GM12878 (cell line): ENCODE measurements at regions not wholly inside any gene's neighbourhood (a gene's known extent, or its start where the extent isn't known, plus 50 kb on each side); places are given as distances from the start of the nearest gene placed in this dataset.
A peak's percentile ranks its signal among the peaks of the same experiment; 100 is the strongest.

Experiments used
- ATAC-seq: fragments of 200-7000 bp; cut with Tn5 transposase; 3 replicates; pipeline ENCODE4 v1.9.1; 2020; ENCODE audit warnings: mild to moderate bottlenecking, moderate library complexity
- BruUV-seq: library from RNA; stranded (reverse); fragments of 400-500 nt; replicated peaks from 2 replicates; lab custom pipeline; 2021; lab: Mats Ljungman, UMichigan
- CTCF ChIA-PET: fragments of 300-600 bp; sonication (Branson Sonifier 250); formaldehyde crosslinking; extraction: SDS; loops from one replicate; lab custom pipeline; 2021; ENCODE audit warnings: inconsistent platforms; lab: Yijun Ruan, JAX
- POLR2A ChIA-PET: fragments of 350-600 bp; formaldehyde crosslinking; extraction: SDS; loops from one replicate; lab custom pipeline; 2021; ENCODE audit warnings: inconsistent platforms; lab: Charles Lee
- RAD21 ChIA-PET: fragments of 300-600 bp; sonication (Branson Sonifier 250); formaldehyde crosslinking; loops from one replicate; lab custom pipeline; 2023; ENCODE audit warnings: antibody characterized with exemption; ENCODE audit not compliant: unreplicated experiment; lab: Charles Lee
- SMC1A ChIA-PET: fragments of 300-600 bp; sonication (Branson Sonifier 250); formaldehyde crosslinking; loops from one replicate; lab custom pipeline; 2023; ENCODE audit not compliant: unreplicated experiment, uncharacterized antibody; lab: Charles Lee
- DNase-seq: peaks from one replicate; pipeline ENCODE4 v3.0.0-alpha.2; 2011; ENCODE audit warnings: low read depth, low spot score
- FAIRE-seq: peaks from 3 replicates; lab custom pipeline; 2011; peaks lifted over from hg19 to GRCh38; lab: Jason Lieb, UNC
- H2AFZ ChIP-seq: 2 replicates; pipeline ENCODE4 v1.6.0; 2011; ENCODE audit warnings: low read depth, low read length, control low read depth; ENCODE audit not compliant: control insufficient read depth
- H3K27ac ChIP-seq: 2 replicates; pipeline ENCODE4 v1.5.1; 2011; ENCODE audit warnings: control low read depth; ENCODE audit not compliant: control insufficient read depth, insufficient read depth
- H3K27me3 ChIP-seq, 2 experiments: replicated peaks in 1 of 2; 2 replicates each; pipeline versions ENCODE4 v1.6.0 to v1.6.1; 2011; ENCODE audit warnings: low read length in 1 of 2; ENCODE audit not compliant: control insufficient read depth in 2 of 2, insufficient read depth in 2 of 2
- H3K36me3 ChIP-seq, 2 experiments: 2 replicates each; pipeline ENCODE4 v1.5.1; 2011; ENCODE audit warnings: low read length in 1 of 2; ENCODE audit not compliant: control insufficient read depth in 2 of 2, insufficient read depth in 2 of 2
- H3K4me1 ChIP-seq: 2 replicates; pipeline ENCODE4 v1.6.1; 2011; ENCODE audit warnings: mild to moderate bottlenecking, low read length, moderate library complexity, mixed read lengths; ENCODE audit not compliant: control insufficient read depth, insufficient read depth
- H3K4me2 ChIP-seq: 2 replicates; pipeline ENCODE4 v1.6.0; 2011; ENCODE audit warnings: control low read depth; ENCODE audit not compliant: control insufficient read depth, insufficient read depth
- H3K4me3 ChIP-seq: fragments of 200-600 bp; sonication (generic); 2 replicates; pipeline ENCODE4 v1.5.1; 2016
- H3K79me2 ChIP-seq: 2 replicates; pipeline ENCODE4 v1.6.0; 2011; ENCODE audit warnings: low read length; ENCODE audit not compliant: control insufficient read depth, insufficient read depth
- H3K9ac ChIP-seq: 2 replicates; pipeline ENCODE4 v1.8.0; 2011; ENCODE audit warnings: low read length, control low read depth, mixed read lengths; ENCODE audit not compliant: control insufficient read depth, insufficient read depth
- H3K9me3 ChIP-seq: replicated peaks from 3 replicates; pipeline ENCODE4 v1.5.1; 2011; ENCODE audit warnings: mild to moderate bottlenecking, low read length; ENCODE audit not compliant: control insufficient read depth, insufficient read depth
- H4K20me1 ChIP-seq: 2 replicates; pipeline ENCODE4 v1.6.0; 2011; ENCODE audit not compliant: control insufficient read depth, insufficient read depth
- CBFB ChIP-seq: IDR thresholded peaks from 2 replicates; pipeline ENCODE4 v1.6.1; 2016; ENCODE audit warnings: antibody characterized with exemption, low read depth
- CBX5 ChIP-seq: sonication (generic); IDR thresholded peaks from 2 replicates; pipeline ENCODE4 v1.6.1; 2016; ENCODE audit warnings: low read depth, moderate library complexity, mild to moderate bottlenecking, inconsistent platforms
- HCFC1 ChIP-seq: fragments of 150-350 bp; IDR thresholded peaks from 2 replicates; pipeline ENCODE4 v1.6.1; 2014; ENCODE audit warnings: low read length
- HDAC2 ChIP-seq: fragments of 200-600 bp; sonication (generic); IDR thresholded peaks from 2 replicates; pipeline ENCODE4 v1.6.1; 2017
- HDGF ChIP-seq: fragments of 450-650 bp; IDR thresholded peaks from 2 replicates; pipeline ENCODE4 v1.6.1; 2016; ENCODE audit warnings: antibody characterized with exemption
- IKZF1 ChIP-seq: fragments of 450-650 bp; conservative IDR thresholded peaks from 2 replicates; pipeline ENCODE4 v1.6.1; 2017; ENCODE audit warnings: antibody characterized with exemption, mild to moderate bottlenecking
- IKZF2 ChIP-seq, 2 experiments: fragments of 450-650 bp; IDR thresholded peaks; 2 replicates each; pipeline ENCODE4 v1.6.1; 2017; ENCODE audit warnings: mild to moderate bottlenecking in 2 of 2, moderate library complexity in 2 of 2
- JUND ChIP-seq: IDR thresholded peaks from 2 replicates; pipeline ENCODE4 v1.6.1; 2012; ENCODE audit warnings: low read depth, mild to moderate bottlenecking, low read length, improper control_type of control experiment, moderate library complexity
- NR2C1 ChIP-seq: fragments of 450-650 bp; IDR thresholded peaks from 2 replicates; pipeline ENCODE4 v1.6.1; 2017; ENCODE audit warnings: antibody characterized with exemption, mild to moderate bottlenecking, moderate library complexity
- SIN3A ChIP-seq: IDR thresholded peaks from 2 replicates; pipeline ENCODE4 v1.6.1; 2012; ENCODE audit warnings: low read depth, low read length, improper control_type of control experiment
- SRF ChIP-seq, 2 experiments: IDR thresholded peaks; 2 replicates each; pipeline ENCODE4 v1.6.1; 2011; ENCODE audit warnings: low read depth in 2 of 2, low read length in 2 of 2, mild to moderate bottlenecking in 1 of 2, moderate library complexity in 1 of 2
- TBL1XR1 ChIP-seq: IDR thresholded peaks from 2 replicates; pipeline ENCODE4 v1.6.1; 2012; ENCODE audit warnings: low read depth, low read length, improper control_type of control experiment
- ZNF687 ChIP-seq: fragments of 450-650 bp; IDR thresholded peaks from 2 replicates; pipeline ENCODE4 v1.6.1; 2017; ENCODE audit warnings: mild to moderate bottlenecking, moderate library complexity
- ZSCAN29 ChIP-seq: fragments of 450-650 bp; IDR thresholded peaks from 2 replicates; pipeline ENCODE4 v1.6.1; 2017; ENCODE audit warnings: mild to moderate bottlenecking, moderate library complexity
- WGBS: methylation state at CpG from one replicate; pipeline ENCODE4 v1.1.6; 2016; ENCODE audit warnings: low lambda C conversion rate; ENCODE audit not compliant: insufficient replicate concordance, insufficient coverage; ENCODE audit errors: missing lambda C conversion rate; 5-methylcytosine and 5-hydroxymethylcytosine counted together
- in situ Hi-C: fragments of 300-500 bp; cut with MboI; formaldehyde crosslinking; loops from 9 replicates; pipeline ENCODE4 v1.14.3; 2018; ENCODE audit warnings: mixed read lengths
- intact Hi-C: fragments of 100-400 bp; cut with micrococcal nuclease; formaldehyde crosslinking; loops from one replicate; pipeline ENCODE4 v1.14.2; 2022; ENCODE audit not compliant: unreplicated experiment
- TF ChIP-seq, protein P1 (sequence below): fragments of 450-650 bp; formaldehyde crosslinking; IDR thresholded peaks from 2 replicates; pipeline ENCODE4 v1.5.0; 2022; ENCODE audit warnings: mild to moderate bottlenecking, missing genetic modification characterization

- H2AFZ ChIP-seq = peak overlapping the region; percentile 36; the same call in 1 of the 2 replicates
- no peaks in the 10 kb centered on the region for H3K9me3 ChIP-seq
- no peaks in the 10 kb centered on the region for H4K20me1 ChIP-seq
- H3K36me3 ChIP-seq = no peaks in the 10 kb centered on the region
- ChIA-PET SMC1A (no interaction called here), CTCF (no interaction called here), POLR2A (no interaction called here), RAD21 (no interaction called here)
- WGBS = 88% methylated on average over 27 of the region's 31 CpGs
- H3K9ac ChIP-seq = no peak overlapping the region
- intact Hi-C loops = no loop called here
- TF ChIP-seq IKZF2 (IDR thresholded peaks at IDR 0.05) = no peak
- no peak for TF ChIP-seq CBFB
- no peak for TF ChIP-seq ZNF687
- no peak for TF ChIP-seq HDGF
- TF ChIP-seq IKZF1 = no peak
- no peak for TF ChIP-seq SIN3A
- TF ChIP-seq NR2C1 = no peak
- TF ChIP-seq TBL1XR1 = no peak
- TF ChIP-seq CBX5 = no peak
- TF ChIP-seq, protein P1, sequence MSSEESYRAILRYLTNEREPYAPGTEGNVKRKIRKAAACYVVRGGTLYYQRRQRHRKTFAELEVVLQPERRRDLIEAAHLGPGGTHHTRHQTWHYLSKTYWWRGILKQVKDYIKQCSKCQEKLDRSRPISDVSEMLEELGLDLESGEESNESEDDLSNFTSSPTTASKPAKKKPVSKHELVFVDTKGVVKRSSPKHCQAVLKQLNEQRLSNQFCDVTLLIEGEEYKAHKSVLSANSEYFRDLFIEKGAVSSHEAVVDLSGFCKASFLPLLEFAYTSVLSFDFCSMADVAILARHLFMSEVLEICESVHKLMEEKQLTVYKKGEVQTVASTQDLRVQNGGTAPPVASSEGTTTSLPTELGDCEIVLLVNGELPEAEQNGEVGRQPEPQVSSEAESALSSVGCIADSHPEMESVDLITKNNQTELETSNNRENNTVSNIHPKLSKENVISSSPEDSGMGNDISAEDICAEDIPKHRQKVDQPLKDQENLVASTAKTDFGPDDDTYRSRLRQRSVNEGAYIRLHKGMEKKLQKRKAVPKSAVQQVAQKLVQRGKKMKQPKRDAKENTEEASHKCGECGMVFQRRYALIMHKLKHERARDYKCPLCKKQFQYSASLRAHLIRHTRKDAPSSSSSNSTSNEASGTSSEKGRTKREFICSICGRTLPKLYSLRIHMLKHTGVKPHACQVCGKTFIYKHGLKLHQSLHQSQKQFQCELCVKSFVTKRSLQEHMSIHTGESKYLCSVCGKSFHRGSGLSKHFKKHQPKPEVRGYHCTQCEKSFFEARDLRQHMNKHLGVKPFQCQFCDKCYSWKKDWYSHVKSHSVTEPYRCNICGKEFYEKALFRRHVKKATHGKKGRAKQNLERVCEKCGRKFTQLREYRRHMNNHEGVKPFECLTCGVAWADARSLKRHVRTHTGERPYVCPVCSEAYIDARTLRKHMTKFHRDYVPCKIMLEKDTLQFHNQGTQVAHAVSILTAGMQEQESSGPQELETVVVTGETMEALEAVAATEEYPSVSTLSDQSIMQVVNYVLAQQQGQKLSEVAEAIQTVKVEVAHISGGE (CRISPR knock-in tag) = no peak
- TF ChIP-seq HDAC2 = no peak
- TF ChIP-seq JUND = no peak
- no peak for TF ChIP-seq ZSCAN29
- no peak for TF ChIP-seq SRF (IDR thresholded peaks at IDR 0.05; ENCODE audit: low read depth in 2 of 2, low read length in 2 of 2)
- TF ChIP-seq HCFC1 = no peak
- FAIRE-seq = no peak
- peak overlapping the region; percentile 83; the same call in 1 of the 2 replicates for H3K4me2 ChIP-seq
- in situ Hi-C loops = no loop called here
- H3K27ac ChIP-seq = no peak overlapping the region
- no peaks in the 10 kb centered on the region; the same call in 1 of the 2 replicates for H3K79me2 ChIP-seq
- DNase-seq = no peak
- peaks cover 30% of the 10 kb centered on the region for H3K4me1 ChIP-seq
- no peak for ATAC-seq
- H3K4me3 ChIP-seq = no peak overlapping the region
- no peaks in the 10 kb centered on the region for H3K27me3 ChIP-seq
- no TSS peak for BruUV-seq
Measured at GRCh38 chr12:131223171-131223761, 269.6 kb downstream of the ADGRD1 start.
